HepG2 (cell line): ENCODE measurements at regions not wholly inside any gene's neighbourhood (a gene's known extent, or its start where the extent isn't known, plus 50 kb on each side); places are given as distances from the start of the nearest gene placed in this dataset.

Experiments used
- ATAC-seq: fragments of 200-7000 bp; cut with Tn5 transposase; 3 replicates; pipeline ENCODE4 v1.9.1; 2020; ENCODE audit warnings: mild to moderate bottlenecking, moderate library complexity
- BruUV-seq: library from RNA; stranded (reverse); fragments of 400-500 nt; replicated peaks from 2 replicates; lab custom pipeline; 2021; lab: Mats Ljungman, UMichigan
- CTCF ChIA-PET: fragments of 300-600 bp; formaldehyde crosslinking; extraction: SDS; loops from one replicate; lab custom pipeline; 2021; ENCODE audit warnings: low total read pairs, inconsistent platforms, low intra/inter-chr PET ratio; lab: Yijun Ruan, JAX
- POLR2A ChIA-PET: fragments of 350-600 bp; sonication (Branson Sonifier 250); formaldehyde crosslinking; loops from one replicate; lab custom pipeline; 2020; ENCODE audit warnings: antibody characterized with exemption, inconsistent platforms; lab: Yijun Ruan, JAX
- DNase-seq: peaks from one replicate; pipeline ENCODE4 v3.0.0-alpha.2; 2015; ENCODE audit warnings: low spot score
- FAIRE-seq: peaks from 3 replicates; lab custom pipeline; 2011; peaks lifted over from hg19 to GRCh38; lab: Jason Lieb, UNC
- H2AFZ ChIP-seq: one replicate; pipeline ENCODE4 v1.6.1; 2011; ENCODE audit warnings: low read length, inconsistent platforms
- H3K27ac ChIP-seq: fragments of 300-600 bp; 3 replicates; pipeline ENCODE4 v1.8.0; 2011; ENCODE audit warnings: mixed run types, mild to moderate bottlenecking, mixed read lengths, low read length, inconsistent platforms; ENCODE audit not compliant: insufficient read depth; ENCODE audit errors: extremely low read length
- H3K27me3 ChIP-seq, 2 experiments: fragments of 200-600 bp in 1 of 2; 2 replicates in 1 of 2; 3 replicates in 1 of 2; pipeline versions ENCODE4 v1.6.0 to v1.8.0; 2011; ENCODE audit warnings: low read length in 2 of 2, mild to moderate bottlenecking in 2 of 2, moderate library complexity in 2 of 2, inconsistent platforms in 1 of 2; ENCODE audit not compliant: insufficient read depth in 2 of 2, control insufficient read depth in 1 of 2
- H3K36me3 ChIP-seq, 2 experiments: fragments of 200-600 bp in 1 of 2; replicated peaks in 1 of 2; 2 replicates in 1 of 2; 3 replicates in 1 of 2; pipeline versions ENCODE4 v1.5.1 to v1.8.0; 2011; ENCODE audit warnings: low read length in 2 of 2, inconsistent platforms in 1 of 2; ENCODE audit not compliant: insufficient read depth in 2 of 2, control insufficient read depth in 1 of 2
- H3K4me1 ChIP-seq: 2 replicates; pipeline ENCODE4 v1.5.1; 2012; ENCODE audit warnings: low read length, inconsistent platforms; ENCODE audit not compliant: insufficient read depth
- H3K4me2 ChIP-seq: 2 replicates; pipeline ENCODE4 v1.6.0; 2011; ENCODE audit warnings: low read depth, low read length, inconsistent platforms
- H3K4me3 ChIP-seq, 3 experiments: fragments of 200-600 bp in 1 of 3; sonication (generic), shearing (Covaris generic) in 1 of 3; replicated peaks in 1 of 3; 2 replicates each; pipeline ENCODE4 v1.5.1; 2011 to 2016; ENCODE audit warnings: low read length in 3 of 3, inconsistent platforms in 2 of 3, low read depth in 2 of 3, mild to moderate bottlenecking in 2 of 3, control low read depth in 1 of 3, mixed read lengths in 1 of 3; ENCODE audit not compliant: insufficient read depth in 1 of 3
- H3K79me2 ChIP-seq: one replicate; pipeline ENCODE4 v1.6.1; 2011; ENCODE audit warnings: low read length, inconsistent platforms; ENCODE audit not compliant: insufficient read depth
- H3K9ac ChIP-seq: 2 replicates; pipeline ENCODE4 v1.6.0; 2011; ENCODE audit warnings: mild to moderate bottlenecking, low read depth, low read length, inconsistent platforms; ENCODE audit not compliant: insufficient read depth
- H3K9me3 ChIP-seq: 2 replicates; pipeline ENCODE4 v1.5.1; 2012; ENCODE audit warnings: mild to moderate bottlenecking, low read length
- H4K20me1 ChIP-seq: 2 replicates; pipeline ENCODE4 v1.6.0; 2011; ENCODE audit warnings: inconsistent platforms, mild to moderate bottlenecking, low read length, moderate library complexity; ENCODE audit not compliant: insufficient read depth
- CBX1 ChIP-seq: IDR thresholded peaks from one replicate; pipeline ENCODE4 v1.6.1; 2016; ENCODE audit warnings: antibody characterized with exemption, low read depth
- PAX8 ChIP-seq: sonication (generic); formaldehyde crosslinking; IDR thresholded peaks from 2 replicates; pipeline ENCODE4 v1.8.0; 2022; ENCODE audit warnings: mild to moderate bottlenecking, missing genetic modification reagents, borderline replicate concordance
- RARA ChIP-seq: IDR thresholded peaks from 2 replicates; pipeline ENCODE4 v1.6.1; 2016; ENCODE audit warnings: missing genetic modification reagents, missing compliant biosample characterization
- RORA ChIP-seq: sonication (generic); formaldehyde crosslinking; IDR thresholded peaks from 2 replicates; pipeline ENCODE4 v1.5.0; 2020; ENCODE audit warnings: mild to moderate bottlenecking, missing genetic modification reagents, moderate library complexity
- SAFB2 ChIP-seq: sonication (generic); formaldehyde crosslinking; IDR thresholded peaks from 2 replicates; pipeline ENCODE4 v1.5.1; 2020; ENCODE audit warnings: missing genetic modification reagents, low read depth, mild to moderate bottlenecking, borderline replicate concordance
- SMAD3 ChIP-seq: sonication (generic); formaldehyde crosslinking; IDR thresholded peaks from 2 replicates; pipeline ENCODE4 v1.4.0; 2020; ENCODE audit warnings: missing genetic modification reagents
- ZNF296 ChIP-seq: sonication (generic); formaldehyde crosslinking; conservative IDR thresholded peaks from 2 replicates; pipeline ENCODE4 v1.5.0; 2020; ENCODE audit warnings: mild to moderate bottlenecking, missing genetic modification reagents
- ZNF354B ChIP-seq: sonication (generic); formaldehyde crosslinking; IDR thresholded peaks from 2 replicates; pipeline ENCODE4 v1.8.0; 2022; ENCODE audit warnings: mild to moderate bottlenecking, missing genetic modification reagents
- ZNF547 ChIP-seq: sonication (generic); formaldehyde crosslinking; IDR thresholded peaks from 2 replicates; pipeline ENCODE4 v1.5.1; 2020; ENCODE audit warnings: mild to moderate bottlenecking, missing genetic modification reagents
- ZNF724P ChIP-seq: sonication (generic); formaldehyde crosslinking; IDR thresholded peaks from 2 replicates; pipeline ENCODE4 v1.8.0; 2022; ENCODE audit warnings: missing genetic modification reagents, borderline replicate concordance
- WGBS: methylation state at CpG from one replicate; pipeline ENCODE4 v1.1.6; 2017; ENCODE audit warnings: low lambda C conversion rate; 5-methylcytosine and 5-hydroxymethylcytosine counted together
- in situ Hi-C: cut with HindIII; loops from 2 replicates; pipeline ENCODE4 v1.10.0; 2017; ENCODE audit warnings: low pct_unique_long_range_greater_than_20kb; ENCODE audit not compliant: extremely low pct_ligation_motif_present
- intact Hi-C: fragments of 100-400 bp; cut with micrococcal nuclease; formaldehyde crosslinking; loops from one replicate; pipeline ENCODE4 v1.10.0; 2022; ENCODE audit not compliant: unreplicated experiment
- TF ChIP-seq, protein P1 (sequence below): sonication (generic); formaldehyde crosslinking; IDR thresholded peaks from 2 replicates; pipeline ENCODE4 v1.4.0; 2020; ENCODE audit warnings: missing genetic modification reagents
- TF ChIP-seq, protein P2 (sequence below), 2 experiments: fragments of 450-650 bp in 1 of 2; sonication (generic) in 1 of 2; formaldehyde crosslinking; IDR thresholded peaks; 2 replicates each; pipeline versions ENCODE4 v1.5.0 to v1.8.0; 2020 to 2022; ENCODE audit warnings: mild to moderate bottlenecking in 1 of 2, missing genetic modification reagents in 1 of 2
- TF ChIP-seq, protein P3 (sequence below): sonication (generic); formaldehyde crosslinking; IDR thresholded peaks from 2 replicates; pipeline ENCODE4 v1.4.0; 2020; ENCODE audit warnings: mild to moderate bottlenecking, missing genetic modification reagents
- TF ChIP-seq, protein P4 (sequence below): sonication (generic); formaldehyde crosslinking; IDR thresholded peaks from 2 replicates; pipeline ENCODE4 v1.8.0; 2022; ENCODE audit warnings: mild to moderate bottlenecking, missing genetic modification reagents, moderate library complexity

DNA sequence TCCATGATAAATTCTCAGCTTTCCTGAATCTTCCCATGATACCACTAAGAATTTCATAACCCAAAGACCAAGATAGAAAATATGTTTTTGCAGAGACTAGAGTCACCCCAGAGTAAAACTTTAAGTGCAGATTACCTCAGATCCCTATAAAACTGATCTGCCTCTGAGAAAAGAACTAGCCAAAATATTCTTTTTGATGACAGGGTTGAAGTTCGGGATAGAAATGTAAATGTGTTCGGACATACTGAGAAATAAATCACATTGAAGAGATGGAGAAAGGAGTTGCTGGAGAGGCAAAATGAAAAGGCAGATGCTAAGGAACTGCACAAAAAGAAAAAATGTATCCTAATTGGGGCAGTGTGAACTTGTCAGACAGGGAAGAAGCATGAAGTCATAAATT, 501.8 kb downstream of the ANKRD50 start (continued):
- TF ChIP-seq, protein P1, sequence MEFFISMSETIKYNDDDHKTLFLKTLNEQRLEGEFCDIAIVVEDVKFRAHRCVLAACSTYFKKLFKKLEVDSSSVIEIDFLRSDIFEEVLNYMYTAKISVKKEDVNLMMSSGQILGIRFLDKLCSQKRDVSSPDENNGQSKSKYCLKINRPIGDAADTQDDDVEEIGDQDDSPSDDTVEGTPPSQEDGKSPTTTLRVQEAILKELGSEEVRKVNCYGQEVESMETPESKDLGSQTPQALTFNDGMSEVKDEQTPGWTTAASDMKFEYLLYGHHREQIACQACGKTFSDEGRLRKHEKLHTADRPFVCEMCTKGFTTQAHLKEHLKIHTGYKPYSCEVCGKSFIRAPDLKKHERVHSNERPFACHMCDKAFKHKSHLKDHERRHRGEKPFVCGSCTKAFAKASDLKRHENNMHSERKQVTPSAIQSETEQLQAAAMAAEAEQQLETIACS = no peak
- no peak for TF ChIP-seq SAFB2 (CRISPR knock-in tag)
- no peak for TF ChIP-seq ZNF547
- TF ChIP-seq ZNF354B (CRISPR knock-in tag) = no peak
- no peak for TF ChIP-seq PAX8 (CRISPR knock-in tag)
- TF ChIP-seq, protein P2, sequence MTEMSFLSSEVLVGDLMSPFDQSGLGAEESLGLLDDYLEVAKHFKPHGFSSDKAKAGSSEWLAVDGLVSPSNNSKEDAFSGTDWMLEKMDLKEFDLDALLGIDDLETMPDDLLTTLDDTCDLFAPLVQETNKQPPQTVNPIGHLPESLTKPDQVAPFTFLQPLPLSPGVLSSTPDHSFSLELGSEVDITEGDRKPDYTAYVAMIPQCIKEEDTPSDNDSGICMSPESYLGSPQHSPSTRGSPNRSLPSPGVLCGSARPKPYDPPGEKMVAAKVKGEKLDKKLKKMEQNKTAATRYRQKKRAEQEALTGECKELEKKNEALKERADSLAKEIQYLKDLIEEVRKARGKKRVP (CRISPR knock-in tag; IDR thresholded peaks at IDR 0.05) = no peak
- no peak for TF ChIP-seq SMAD3 (CRISPR knock-in tag)

DNA sequence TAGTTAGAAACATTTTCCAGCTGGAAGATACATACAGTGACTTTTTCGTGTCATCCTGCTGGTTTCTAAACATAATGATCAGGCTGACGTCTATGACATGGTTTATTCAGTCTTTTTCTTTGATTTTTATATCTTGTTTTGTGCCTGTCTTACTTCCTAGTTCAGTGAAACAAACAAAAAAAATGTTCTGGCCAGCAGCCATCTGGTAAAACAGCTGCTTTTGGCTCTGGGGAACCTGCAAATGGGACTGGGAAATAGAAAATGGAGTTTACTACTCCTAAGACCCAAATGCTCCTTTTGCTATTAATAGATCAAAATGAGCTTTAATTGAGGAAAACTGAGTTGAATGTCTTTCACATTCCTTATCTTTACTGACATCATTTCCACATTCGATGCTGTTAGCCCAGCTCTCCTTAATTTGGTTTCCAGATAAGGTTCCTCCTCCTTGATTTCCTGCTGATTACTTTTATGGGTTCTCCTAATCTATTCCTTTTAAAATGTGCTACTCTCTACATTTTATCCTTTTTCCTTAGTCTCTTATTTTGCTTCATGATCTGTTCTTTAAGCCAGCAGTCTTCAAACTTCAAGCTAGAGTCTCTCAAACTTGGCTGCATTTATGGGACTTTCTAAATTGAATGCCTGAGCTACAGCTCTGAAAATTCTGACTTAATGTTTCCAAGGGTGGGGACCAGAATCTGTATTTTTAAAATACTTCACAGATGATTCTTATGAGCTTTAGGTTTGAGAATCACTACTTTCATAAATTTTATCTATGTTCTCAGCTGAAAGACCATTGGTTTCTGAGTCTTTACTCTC, 499.5 kb downstream of the ANKRD50 start:
- no peak for TF ChIP-seq RORA (CRISPR knock-in tag)
- TF ChIP-seq, protein P3, sequence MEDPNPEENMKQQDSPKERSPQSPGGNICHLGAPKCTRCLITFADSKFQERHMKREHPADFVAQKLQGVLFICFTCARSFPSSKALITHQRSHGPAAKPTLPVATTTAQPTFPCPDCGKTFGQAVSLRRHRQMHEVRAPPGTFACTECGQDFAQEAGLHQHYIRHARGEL (CRISPR knock-in tag) = no peak
- no peak for TF ChIP-seq RARA (CRISPR knock-in tag)
- TF ChIP-seq CBX1 = no peak
- TF ChIP-seq ZNF724P (CRISPR knock-in tag) = no peak
- no peak for TF ChIP-seq ZNF296 (CRISPR knock-in tag)
- TF ChIP-seq, protein P4, sequence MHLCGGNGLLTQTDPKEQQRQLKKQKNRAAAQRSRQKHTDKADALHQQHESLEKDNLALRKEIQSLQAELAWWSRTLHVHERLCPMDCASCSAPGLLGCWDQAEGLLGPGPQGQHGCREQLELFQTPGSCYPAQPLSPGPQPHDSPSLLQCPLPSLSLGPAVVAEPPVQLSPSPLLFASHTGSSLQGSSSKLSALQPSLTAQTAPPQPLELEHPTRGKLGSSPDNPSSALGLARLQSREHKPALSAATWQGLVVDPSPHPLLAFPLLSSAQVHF = no peak
- TF ChIP-seq, all 625 proteins: peak for 0
- H3K36me3 ChIP-seq = no peaks in the 10 kb centered on the region
- H3K4me3 ChIP-seq = no peak overlapping the region
- in situ Hi-C loops = no loop called here
- FAIRE-seq (no peak), ATAC-seq (no peak), DNase-seq (no peak)
- ChIA-PET CTCF (no interaction called here), POLR2A (no interaction called here)
- no peaks in the 10 kb centered on the region for H4K20me1 ChIP-seq
- H3K4me1 ChIP-seq = no peaks in the 10 kb centered on the region
- no TSS peak for BruUV-seq
- H3K27ac ChIP-seq = no peak overlapping the region
- H3K9ac ChIP-seq = no peak overlapping the region
- intact Hi-C loops = no loop called here
- no peaks in the 10 kb centered on the region for H3K9me3 ChIP-seq
- no peak overlapping the region for H2AFZ ChIP-seq
- WGBS = 0% methylated on average over 3 of the region's 3 CpGs
- no peak overlapping the region for H3K4me2 ChIP-seq
- H3K79me2 ChIP-seq = no peaks in the 10 kb centered on the region
- no peaks in the 10 kb centered on the region; a peak in 1 of 5 replicates for H3K27me3 ChIP-seq
